H9 (cell line): ENCODE measurements at regions not wholly inside any gene's neighbourhood (a gene's known extent, or its start where the extent isn't known, plus 50 kb on each side); places are given as distances from the start of the nearest gene placed in this dataset.

Experiments used
- DNase-seq: peaks from one replicate; pipeline ENCODE4 v3.0.0-alpha.2; 2017
- H2AFZ ChIP-seq: one replicate; pipeline ENCODE4 v1.6.1; 2013; ENCODE audit warnings: mild to moderate bottlenecking, low read length, control low read depth, moderate library complexity
- H2AK5ac ChIP-seq: 2 replicates; pipeline ENCODE4 v1.6.1; 2013; ENCODE audit warnings: low read length, control low read depth, mixed read lengths; ENCODE audit not compliant: insufficient read length
- H2BK120ac ChIP-seq: one replicate; pipeline ENCODE4 v1.6.1; 2013; ENCODE audit warnings: low read depth, mild to moderate bottlenecking, low read length, control low read depth, inconsistent platforms; ENCODE audit not compliant: poor library complexity, severe bottlenecking
- H2BK12ac ChIP-seq: 2 replicates; pipeline ENCODE4 v1.6.1; 2013; ENCODE audit warnings: low read length, control low read depth, mixed read lengths, low read depth; ENCODE audit not compliant: insufficient read length
- H2BK15ac ChIP-seq: 2 replicates; pipeline ENCODE4 v1.6.1; 2013; ENCODE audit warnings: low read depth, low read length, control low read depth
- H2BK20ac ChIP-seq: one replicate; pipeline ENCODE4 v1.6.1; 2013; ENCODE audit warnings: low read depth, mild to moderate bottlenecking, low read length, control low read depth, inconsistent platforms; ENCODE audit not compliant: poor library complexity, severe bottlenecking
- H2BK5ac ChIP-seq: 2 replicates; pipeline ENCODE4 v1.6.1; 2013; ENCODE audit warnings: low read length, control low read depth, mixed read lengths; ENCODE audit not compliant: insufficient read length
- H3K14ac ChIP-seq: 2 replicates; pipeline ENCODE4 v1.6.1; 2013; ENCODE audit warnings: low read length, control low read depth; ENCODE audit not compliant: insufficient read depth
- H3K18ac ChIP-seq: 2 replicates; pipeline ENCODE4 v1.6.1; 2013; ENCODE audit warnings: low read depth, mild to moderate bottlenecking, mixed read lengths, low read length, control low read depth; ENCODE audit not compliant: insufficient read length
- H3K23ac ChIP-seq: 2 replicates; pipeline ENCODE4 v1.6.1; 2013; ENCODE audit warnings: low read length, control low read depth, mixed read lengths, low read depth; ENCODE audit not compliant: insufficient read length
- H3K23me2 ChIP-seq: 2 replicates; pipeline ENCODE4 v1.6.1; 2013; ENCODE audit warnings: low read depth, mild to moderate bottlenecking, mixed read lengths, low read length, control low read depth; ENCODE audit not compliant: insufficient read length, poor library complexity, severe bottlenecking
- H3K27ac ChIP-seq: 2 replicates; pipeline ENCODE4 v1.5.1; 2013; ENCODE audit warnings: low read length, control low read depth, mixed read lengths, low read depth; ENCODE audit not compliant: insufficient read length
- H3K27me3 ChIP-seq: 2 replicates; pipeline ENCODE4 v1.6.1; 2013; ENCODE audit warnings: low read length, control low read depth, inconsistent platforms; ENCODE audit not compliant: insufficient read depth
- H3K4ac ChIP-seq: 2 replicates; pipeline ENCODE4 v1.6.1; 2013; ENCODE audit warnings: low read depth, mild to moderate bottlenecking, control low read depth, inconsistent platforms, low read length, moderate library complexity
- H3K4me1 ChIP-seq: 2 replicates; pipeline ENCODE4 v1.6.1; 2013; ENCODE audit warnings: low read length, control low read depth, inconsistent platforms; ENCODE audit not compliant: insufficient read depth
- H3K4me2 ChIP-seq: 2 replicates; pipeline ENCODE4 v1.6.1; 2013; ENCODE audit warnings: low read length, control low read depth, mixed read lengths; ENCODE audit not compliant: insufficient read length, insufficient read depth
- H3K56ac ChIP-seq: 2 replicates; pipeline ENCODE4 v1.6.1; 2013; ENCODE audit warnings: low read depth, mild to moderate bottlenecking, mixed read lengths, low read length, control low read depth; ENCODE audit not compliant: insufficient read length
- H3K79me1 ChIP-seq: 2 replicates; pipeline ENCODE4 v1.6.1; 2013; ENCODE audit warnings: low read depth, mild to moderate bottlenecking, moderate library complexity, low read length, control low read depth, inconsistent platforms; ENCODE audit not compliant: insufficient read depth, poor library complexity, severe bottlenecking
- H3K79me2 ChIP-seq: 2 replicates; pipeline ENCODE4 v1.6.1; 2013; ENCODE audit warnings: low read length, control low read depth, inconsistent platforms; ENCODE audit not compliant: insufficient read depth
- H3K9ac ChIP-seq: 2 replicates; pipeline ENCODE4 v1.6.1; 2013; ENCODE audit warnings: low read length, control low read depth, mixed read lengths; ENCODE audit not compliant: insufficient read length; ENCODE audit errors: extremely low read depth
- H3K9me3 ChIP-seq: one replicate; pipeline ENCODE4 v1.6.1; 2013; ENCODE audit warnings: low read depth, low read length, inconsistent platforms; ENCODE audit not compliant: control insufficient read depth
- H3T11ph ChIP-seq: one replicate; pipeline ENCODE4 v1.6.1; 2013; ENCODE audit warnings: mild to moderate bottlenecking, low read length, control low read depth, inconsistent platforms
- H4K20me1 ChIP-seq: one replicate; pipeline ENCODE4 v1.6.1; 2013; ENCODE audit not compliant: control insufficient read depth, insufficient read length, insufficient read depth
- H4K5ac ChIP-seq: 2 replicates; pipeline ENCODE4 v1.6.1; 2013; ENCODE audit warnings: low read depth, mild to moderate bottlenecking, mixed read lengths, low read length, control low read depth; ENCODE audit not compliant: insufficient read length
- H4K8ac ChIP-seq: replicated peaks from 2 replicates; pipeline ENCODE4 v1.6.1; 2013; ENCODE audit warnings: low read length, control low read depth, mixed read lengths, low read depth; ENCODE audit not compliant: insufficient read length
- H4K91ac ChIP-seq: 2 replicates; pipeline ENCODE4 v1.6.1; 2013; ENCODE audit warnings: low read depth, mild to moderate bottlenecking, moderate library complexity, mixed read lengths, low read length, control low read depth; ENCODE audit not compliant: insufficient read length
- H3K27ac Mint-ChIP-seq, 3 experiments: 2 replicates in 2 of 3; 3 replicates in 1 of 3; pipeline ENCODE4 v1.8.0; 2020 to 2021; ENCODE audit warnings: mixed read lengths in 3 of 3, mild to moderate bottlenecking in 1 of 3, moderate library complexity in 1 of 3
- H3K27me3 Mint-ChIP-seq: 2 replicates; pipeline ENCODE4 v1.8.0; 2021; ENCODE audit warnings: low read depth, mild to moderate bottlenecking, moderate library complexity, mixed read lengths
- H3K36me3 Mint-ChIP-seq, 3 experiments: 2 replicates in 2 of 3; 3 replicates in 1 of 3; pipeline ENCODE4 v1.8.0; 2020 to 2021; ENCODE audit warnings: low read depth in 3 of 3, mixed read lengths in 3 of 3; ENCODE audit not compliant: insufficient read depth in 1 of 3
- H3K4me1 Mint-ChIP-seq, 2 experiments: 2 replicates each; pipeline ENCODE4 v1.8.0; 2020; ENCODE audit warnings: mixed read lengths in 2 of 2
- H3K4me3 Mint-ChIP-seq, 2 experiments: 2 replicates in 1 of 2; 3 replicates in 1 of 2; pipeline ENCODE4 v1.8.0; 2020 to 2021; ENCODE audit warnings: mild to moderate bottlenecking in 2 of 2, mixed read lengths in 2 of 2, moderate library complexity in 1 of 2
- H3K9me3 Mint-ChIP-seq, 2 experiments: 2 replicates in 1 of 2; 3 replicates in 1 of 2; pipeline ENCODE4 v1.8.0; 2020; ENCODE audit warnings: mild to moderate bottlenecking in 2 of 2, mixed read lengths in 2 of 2, moderate library complexity in 1 of 2
- CTCF ChIP-seq: fragments of 200-600 bp; sonication (generic); conservative IDR thresholded peaks from 3 replicates; pipeline ENCODE4 v1.8.0; 2021; ENCODE audit warnings: antibody characterized with exemption, mild to moderate bottlenecking
- WGBS: extraction: QIAGEN DNeasy Blood & Tissue Kit; methylation state at CpG from one replicate; pipeline ENCODE4 v1.1.7; 2013; ENCODE audit warnings: missing lambda C conversion rate, low lambda C conversion rate, mixed read lengths; ENCODE audit not compliant: insufficient read length; ENCODE audit errors: extremely low coverage; 5-methylcytosine and 5-hydroxymethylcytosine counted together

- H2BK12ac ChIP-seq = no peak overlapping the region
- no peak overlapping the region for H4K91ac ChIP-seq
- H3K4me2 ChIP-seq = no peak overlapping the region
- H2AFZ ChIP-seq = no peak overlapping the region
- H3K18ac ChIP-seq = no peak overlapping the region
- no peak overlapping the region for H2BK20ac ChIP-seq
- no peaks in the 10 kb centered on the region for H3K79me2 ChIP-seq
- H2AK5ac ChIP-seq = no peak overlapping the region
- no peak overlapping the region for H3K27ac ChIP-seq
- no peak overlapping the region for H3K14ac ChIP-seq
- H3K27me3 Mint-ChIP-seq = peaks cover 4% of the 10 kb centered on the region
- H3K27me3 ChIP-seq = no peaks in the 10 kb centered on the region
- H3K4me1 ChIP-seq = peaks cover 5% of the 10 kb centered on the region; the same call in 1 of the 2 replicates
- H3K79me1 ChIP-seq = no peaks in the 10 kb centered on the region
- H3K9me3 Mint-ChIP-seq = no peaks in the 10 kb centered on the region
- no peak overlapping the region for H4K5ac ChIP-seq
- no peak overlapping the region for H3T11ph ChIP-seq
- H3K56ac ChIP-seq = no peak overlapping the region
- H2BK120ac ChIP-seq = no peak overlapping the region
- no peaks in the 10 kb centered on the region for H4K20me1 ChIP-seq
- WGBS = no CpG with 5 or more reads among the region's 2 CpGs
- H3K23ac ChIP-seq = no peak overlapping the region
- H3K36me3 Mint-ChIP-seq = no peaks in the 10 kb centered on the region
- H2BK15ac ChIP-seq = no peak overlapping the region
- no peaks in the 10 kb centered on the region for H3K23me2 ChIP-seq
- no peak overlapping the region for H4K8ac ChIP-seq
- H3K4me1 Mint-ChIP-seq = peaks cover 51 to 55% of the 10 kb centered on the region in 2 experiments
- no peak overlapping the region; a peak in 1 of 7 replicates for H3K27ac Mint-ChIP-seq
- no peak overlapping the region for H2BK5ac ChIP-seq
- H3K4me3 Mint-ChIP-seq = no peak overlapping the region
- H3K9ac ChIP-seq = no peak overlapping the region
- TF ChIP-seq CTCF = no peak
- no peaks in the 10 kb centered on the region for H3K9me3 ChIP-seq
- no peak for DNase-seq
- no peak overlapping the region for H3K4ac ChIP-seq
Observed at GRCh38 chr1:201634261-201634660, 95.3 kb downstream of the NAV1 start.
